ENCODE measurements at regions not wholly inside any gene's neighbourhood (a gene's known extent, or its start where the extent isn't known, plus 50 kb on each side); places are given as distances from the start of the nearest gene placed in this dataset.
"Not testable (repeated sequence)": the region's sequence is repeated elsewhere in the genome, so short reads cannot be mapped to it uniquely, and the experiment has no call there.

DNA sequence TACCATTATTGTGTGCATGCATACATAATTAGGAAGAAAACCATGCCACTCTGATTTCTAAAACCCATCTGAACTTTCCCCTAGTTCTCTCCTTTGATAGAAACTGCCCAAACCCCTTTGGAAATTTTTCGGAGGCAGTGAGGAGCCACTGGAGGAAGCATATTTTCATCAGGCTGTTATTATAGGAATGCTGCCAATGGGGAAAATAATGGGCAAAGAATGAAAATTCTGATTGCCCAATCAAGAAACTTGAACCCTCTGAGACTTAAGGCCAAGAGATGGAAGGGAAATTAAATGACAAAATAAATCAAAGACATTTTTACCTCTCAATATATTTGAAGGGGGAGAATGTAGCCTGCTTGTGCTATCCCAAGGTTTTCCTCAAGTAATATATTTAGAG is 376.0 kb upstream of the PDZRN3 start:
- TF ChIP-seq CTCF (conservative IDR thresholded peaks at IDR 0.05) (no peak), EZH2 (IDR thresholded peaks at IDR 0.05; ENCODE audit: low read depth) (no peak)
- Histone ChIP-seq H3K4me3 (no peak overlapping the region), H3K36me3 (ENCODE audit: low read depth) (no peaks in the 10 kb centered on the region), H2AFZ (no peak overlapping the region), H3K27ac (no peak overlapping the region), H3K9me3 (ENCODE audit: insufficient read depth, low read depth) (no peaks in the 10 kb centered on the region), H3K27me3 (ENCODE audit: insufficient read depth, low read depth) (no peaks in the 10 kb centered on the region), H3K9me2 (ENCODE audit: insufficient read depth) (no peaks in the 10 kb centered on the region), H3K79me2 (ENCODE audit: low read depth) (no peaks in the 10 kb centered on the region), H4K20me1 (ENCODE audit: insufficient read depth) (no peaks in the 10 kb centered on the region), H3K4me2 (no peak overlapping the region), H3K4me1 (replicated peaks; ENCODE audit: insufficient read depth) (no peaks in the 10 kb centered on the region), H3F3A (ENCODE audit: insufficient read depth, low read depth) (no peaks in the 10 kb centered on the region)
- ChIA-PET POLR2A (ENCODE audit: unreplicated experiment) (no interaction called here), CTCF (no interaction called here)
- DNase-seq = no peak
- no TSS peak for BruUV-seq (replicated peaks)
- intact Hi-C loops (cut with micrococcal nuclease; ENCODE audit: unreplicated experiment) = no loop called here

- intact Hi-C loops (cut with micrococcal nuclease; ENCODE audit: unreplicated experiment) = no loop called here
- Histone ChIP-seq H3F3A (ENCODE audit: insufficient read depth, low read depth) (no peaks in the 10 kb centered on the region), H3K36me3 (ENCODE audit: low read depth) (no peaks in the 10 kb centered on the region), H3K4me3 (no peak overlapping the region), H3K27me3 (ENCODE audit: insufficient read depth, low read depth) (no peaks in the 10 kb centered on the region), H3K9me2 (ENCODE audit: insufficient read depth) (no peaks in the 10 kb centered on the region), H4K20me1 (ENCODE audit: insufficient read depth) (no peaks in the 10 kb centered on the region), H3K79me2 (ENCODE audit: low read depth) (no peaks in the 10 kb centered on the region), H3K9me3 (ENCODE audit: insufficient read depth, low read depth) (no peaks in the 10 kb centered on the region), H3K4me2 (no peak overlapping the region), H3K27ac (no peak overlapping the region), H2AFZ (no peak overlapping the region), H3K4me1 (replicated peaks; ENCODE audit: insufficient read depth) (no peaks in the 10 kb centered on the region)
- CTCF ChIA-PET = no interaction called here
- TF ChIP-seq EZH2 (IDR thresholded peaks at IDR 0.05; ENCODE audit: low read depth) (no peak), CTCF (conservative IDR thresholded peaks at IDR 0.05) (no peak)
- POLR2A ChIA-PET (ENCODE audit: unreplicated experiment) = no interaction called here
- no peak for DNase-seq
- BruUV-seq (replicated peaks) = no TSS peak
Measured at GRCh38 chr3:73999501-73999900, 374.8 kb upstream of the PDZRN3 start.

DNA sequence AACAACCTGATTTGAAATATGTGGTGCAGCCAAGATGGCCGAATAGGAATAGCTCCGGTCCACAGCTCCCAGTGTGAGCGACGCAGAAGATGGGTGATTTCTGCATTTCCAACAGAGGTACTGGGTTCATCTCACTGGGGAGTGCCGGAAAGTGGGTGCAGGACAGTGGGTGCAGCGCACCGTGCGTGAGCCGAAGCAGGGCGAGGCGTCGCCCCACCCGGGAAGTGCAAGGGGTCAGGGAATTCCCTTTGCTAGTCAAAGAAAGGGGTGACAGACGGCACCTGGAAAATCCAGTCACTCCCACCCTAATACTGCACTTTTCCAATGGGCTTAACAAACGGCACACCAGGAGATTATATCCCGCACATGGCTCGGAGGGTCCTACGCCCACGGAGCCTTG is 365.9 kb upstream of the PDZRN3 start:
- POLR2A ChIA-PET (ENCODE audit: unreplicated experiment); CTCF ChIA-PET; H3K9me3 ChIP-seq (ENCODE audit: insufficient read depth, low read depth); H3K4me2 ChIP-seq; H3K27ac ChIP-seq; H3K36me3 ChIP-seq (ENCODE audit: low read depth); H3F3A ChIP-seq (ENCODE audit: insufficient read depth, low read depth); intact Hi-C loops (cut with micrococcal nuclease; ENCODE audit: unreplicated experiment); H3K27me3 ChIP-seq (ENCODE audit: insufficient read depth, low read depth); BruUV-seq (replicated peaks); H3K4me1 ChIP-seq (replicated peaks; ENCODE audit: insufficient read depth); H3K9me2 ChIP-seq (ENCODE audit: insufficient read depth); H4K20me1 ChIP-seq (ENCODE audit: insufficient read depth); H3K4me3 ChIP-seq; H2AFZ ChIP-seq; DNase-seq; H3K79me2 ChIP-seq (ENCODE audit: low read depth): not testable (repeated sequence)

GRCh38 chr3:73966733-73967132 is 342.0 kb upstream of the PDZRN3 start:
- no peaks in the 10 kb centered on the region for H3F3A ChIP-seq (ENCODE audit: insufficient read depth, low read depth)
- H3K79me2 ChIP-seq (ENCODE audit: low read depth) = no peaks in the 10 kb centered on the region
- H3K27me3 ChIP-seq (ENCODE audit: insufficient read depth, low read depth) = no peaks in the 10 kb centered on the region
- H3K36me3 ChIP-seq (ENCODE audit: low read depth) = no peaks in the 10 kb centered on the region
- intact Hi-C loops (cut with micrococcal nuclease; ENCODE audit: unreplicated experiment) = no loop called here
- no peak overlapping the region for H2AFZ ChIP-seq
- no TSS peak for BruUV-seq (replicated peaks)
- H3K4me2 ChIP-seq = no peak overlapping the region
- H3K4me1 ChIP-seq (replicated peaks; ENCODE audit: insufficient read depth) = no peaks in the 10 kb centered on the region
- no peaks in the 10 kb centered on the region for H3K9me2 ChIP-seq (ENCODE audit: insufficient read depth)
- H3K4me3 ChIP-seq = no peak overlapping the region
- H3K27ac ChIP-seq = no peak overlapping the region
- ChIA-PET CTCF (no interaction called here), POLR2A (ENCODE audit: unreplicated experiment) (no interaction called here)
- no peaks in the 10 kb centered on the region for H3K9me3 ChIP-seq (ENCODE audit: insufficient read depth, low read depth)
- H4K20me1 ChIP-seq (ENCODE audit: insufficient read depth) = no peaks in the 10 kb centered on the region
- TF ChIP-seq CTCF (conservative IDR thresholded peaks at IDR 0.05) (no peak), EZH2 (IDR thresholded peaks at IDR 0.05; ENCODE audit: low read depth) (no peak)
- DNase-seq = no peak

Data from PC-9 (cell line).